ENCODE measurements at regions not wholly inside any gene's neighbourhood (a gene's known extent, or its start where the extent isn't known, plus 50 kb on each side); places are given as distances from the start of the nearest gene placed in this dataset.
"Not testable (repeated sequence)": the region's sequence is repeated elsewhere in the genome, so short reads cannot be mapped to it uniquely, and the experiment has no call there.

DNA sequence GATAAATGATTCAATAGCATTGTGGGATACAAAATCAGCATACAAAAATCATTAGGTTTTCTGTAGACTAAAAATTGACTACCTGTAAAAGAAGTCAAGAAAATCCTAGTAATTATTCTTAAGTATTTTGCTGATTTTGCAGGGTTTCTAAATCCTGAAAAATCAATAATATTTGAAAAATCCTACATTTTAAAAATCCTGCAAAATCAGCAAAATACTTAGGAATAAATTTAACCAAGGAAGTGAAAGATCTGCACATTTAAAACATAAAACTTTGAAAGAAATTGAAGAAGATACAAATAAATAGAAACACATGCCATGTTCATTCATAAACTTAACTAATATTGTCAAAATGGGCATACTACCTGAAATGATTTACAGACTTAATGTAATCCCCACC lies 517.7 kb downstream of the RERGL start:
- TF ChIP-seq SPI1 (IDR thresholded peaks at IDR 0.05; ENCODE audit: low read depth, low read length) (no peak), POLR2AphosphoS5 (IDR thresholded peaks at IDR 0.05; ENCODE audit: low read depth, low read length) (no peak), TAF1 (IDR thresholded peaks at IDR 0.05; ENCODE audit: low read depth, low read length) (no peak), POU2F2 (IDR thresholded peaks at IDR 0.05; ENCODE audit: low read depth, low read length) (no peak), POLR2A (IDR thresholded peaks at IDR 0.05; ENCODE audit: low read depth, low read length) (no peak), PAX5 (IDR thresholded peaks at IDR 0.05; ENCODE audit: insufficient read depth, low read length, severe bottlenecking) (no peak)
- FAIRE-seq (no peak), DNase-seq (ENCODE audit: insufficient read length, low spot score) (no peak)

DNA sequence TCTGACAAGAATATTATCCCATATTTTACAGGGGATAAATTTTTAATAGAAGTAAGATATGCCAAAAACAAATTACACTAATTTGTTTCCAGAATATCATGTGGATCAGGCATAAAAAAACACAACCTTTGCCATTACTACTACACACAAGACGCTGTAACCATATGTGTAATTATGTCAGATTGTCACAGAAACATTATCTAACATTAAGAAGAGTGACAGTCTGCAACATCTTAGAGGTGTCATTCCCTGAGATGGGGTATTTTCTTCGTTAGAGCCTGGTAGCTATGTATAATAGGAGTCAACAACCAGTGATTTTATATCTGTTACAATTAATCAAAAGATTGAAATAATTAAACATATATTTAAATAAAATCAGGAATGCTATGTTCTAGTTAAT lies 518.9 kb downstream of the RERGL start:
- DNase-seq (ENCODE audit: insufficient read length, low spot score) (no peak), FAIRE-seq (no peak)
- TF ChIP-seq PAX5 (IDR thresholded peaks at IDR 0.05; ENCODE audit: insufficient read depth, low read length, severe bottlenecking) (no peak), POLR2AphosphoS5 (IDR thresholded peaks at IDR 0.05; ENCODE audit: low read depth, low read length) (no peak), SPI1 (IDR thresholded peaks at IDR 0.05; ENCODE audit: low read depth, low read length) (no peak)

DNA sequence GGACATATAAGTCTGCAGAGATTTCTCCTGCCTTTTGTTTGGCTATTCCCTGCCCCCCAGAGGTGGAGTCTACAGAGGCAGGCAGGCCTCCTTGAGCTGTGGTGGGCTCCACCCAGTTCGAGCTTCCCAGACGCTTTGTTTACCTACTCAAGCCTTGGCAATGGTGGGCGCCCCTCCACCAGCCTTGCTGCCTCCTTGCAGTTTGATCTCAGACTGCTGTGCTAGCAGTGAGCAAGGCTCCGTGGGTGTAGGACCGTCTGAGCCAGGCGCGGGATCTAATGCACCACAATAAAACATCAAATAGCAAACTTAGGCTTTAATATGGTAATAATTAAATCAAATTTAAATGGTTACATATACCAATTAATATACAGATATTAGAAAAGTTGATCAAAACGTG lies 525.4 kb downstream of the RERGL start:
- FAIRE-seq; DNase-seq (ENCODE audit: insufficient read length, low spot score): not testable (repeated sequence)

DNA sequence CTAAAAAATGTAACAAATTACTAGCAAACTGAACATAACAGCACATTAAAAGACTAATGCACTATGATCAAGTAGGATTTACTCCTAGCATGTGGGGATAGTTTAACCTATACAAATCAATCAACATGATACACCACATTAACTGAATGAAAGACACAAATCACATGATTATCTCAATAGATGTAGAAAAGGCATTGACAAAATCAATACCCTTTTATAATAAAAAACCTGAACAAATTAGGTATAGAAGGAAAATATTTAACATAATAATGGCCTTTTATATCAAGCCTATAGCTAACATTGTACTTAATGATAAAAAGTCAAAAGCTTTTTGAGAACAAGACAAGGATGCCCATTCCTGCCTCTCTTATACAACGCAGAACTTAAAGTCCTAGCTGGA lies 540.0 kb downstream of the RERGL start:
- FAIRE-seq (no peak), DNase-seq (ENCODE audit: insufficient read length, low spot score) (no peak)
- TF ChIP-seq POLR2A (IDR thresholded peaks at IDR 0.05; ENCODE audit: low read depth, low read length): no peak
- TF ChIP-seq PAX5 (IDR thresholded peaks at IDR 0.05; ENCODE audit: insufficient read depth, low read length, severe bottlenecking): no peak
- no peak for TF ChIP-seq SPI1 (IDR thresholded peaks at IDR 0.05; ENCODE audit: low read depth, low read length)
- no peak for TF ChIP-seq POU2F2 (IDR thresholded peaks at IDR 0.05; ENCODE audit: low read depth, low read length)
- TF ChIP-seq POLR2AphosphoS5 (IDR thresholded peaks at IDR 0.05; ENCODE audit: low read depth, low read length): no peak
- no peak for TF ChIP-seq TAF1 (IDR thresholded peaks at IDR 0.05; ENCODE audit: low read depth, low read length)

DNA sequence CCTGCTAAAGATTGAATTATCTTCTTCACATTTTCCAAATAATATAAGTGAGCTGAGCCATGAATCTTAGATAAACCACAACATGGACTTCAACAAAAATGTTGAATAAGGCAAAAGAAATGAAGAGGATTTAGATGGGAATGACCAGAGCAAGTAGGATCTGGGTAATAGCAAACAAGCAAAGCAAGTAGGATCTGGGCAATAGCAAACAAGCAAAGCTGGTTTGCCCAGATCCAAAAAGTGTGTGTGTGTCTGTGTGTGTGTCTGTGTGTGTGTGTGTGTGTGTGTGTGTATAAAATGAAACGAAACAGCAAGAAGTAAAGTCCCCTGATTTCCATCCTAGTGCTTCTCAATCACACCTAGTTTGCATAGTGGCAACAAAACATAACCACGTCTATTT lies 549.1 kb downstream of the RERGL start:
- FAIRE-seq: no peak
- DNase-seq (ENCODE audit: insufficient read length, low spot score): no peak
- TF ChIP-seq POU2F2 (IDR thresholded peaks at IDR 0.05; ENCODE audit: low read depth, low read length): no peak

DNA sequence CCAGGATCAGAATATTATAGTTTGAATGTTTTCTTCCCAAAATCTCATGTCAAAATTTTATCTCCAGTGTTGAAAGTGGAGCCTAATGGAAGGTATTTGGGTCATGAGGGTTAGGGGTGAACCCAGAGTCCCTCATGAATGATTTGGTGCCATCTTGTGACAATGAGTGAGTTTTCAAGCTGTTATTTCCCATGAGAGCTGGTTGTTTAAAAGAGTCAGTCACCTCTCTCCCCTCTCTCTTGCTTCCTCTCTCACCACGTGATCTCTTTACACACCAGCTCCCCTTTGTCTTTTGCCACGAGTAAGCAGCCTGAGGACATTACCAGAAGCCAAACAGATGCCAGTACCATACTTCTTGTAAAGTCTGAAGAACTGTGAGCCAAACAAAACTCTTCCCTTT lies 561.6 kb downstream of the RERGL start:
- DNase-seq (ENCODE audit: insufficient read length, low spot score) (no peak), FAIRE-seq (no peak)
- TF ChIP-seq SPI1 (IDR thresholded peaks at IDR 0.05; ENCODE audit: low read depth, low read length): no peak
- no peak for TF ChIP-seq PAX5 (IDR thresholded peaks at IDR 0.05; ENCODE audit: insufficient read depth, low read length, severe bottlenecking)
- TF ChIP-seq TAF1 (IDR thresholded peaks at IDR 0.05; ENCODE audit: low read depth, low read length): no peak
- TF ChIP-seq POLR2AphosphoS5 (IDR thresholded peaks at IDR 0.05; ENCODE audit: low read depth, low read length): no peak
- TF ChIP-seq POU2F2 (IDR thresholded peaks at IDR 0.05; ENCODE audit: low read depth, low read length): no peak
- TF ChIP-seq POLR2A (IDR thresholded peaks at IDR 0.05; ENCODE audit: low read depth, low read length): no peak

DNA sequence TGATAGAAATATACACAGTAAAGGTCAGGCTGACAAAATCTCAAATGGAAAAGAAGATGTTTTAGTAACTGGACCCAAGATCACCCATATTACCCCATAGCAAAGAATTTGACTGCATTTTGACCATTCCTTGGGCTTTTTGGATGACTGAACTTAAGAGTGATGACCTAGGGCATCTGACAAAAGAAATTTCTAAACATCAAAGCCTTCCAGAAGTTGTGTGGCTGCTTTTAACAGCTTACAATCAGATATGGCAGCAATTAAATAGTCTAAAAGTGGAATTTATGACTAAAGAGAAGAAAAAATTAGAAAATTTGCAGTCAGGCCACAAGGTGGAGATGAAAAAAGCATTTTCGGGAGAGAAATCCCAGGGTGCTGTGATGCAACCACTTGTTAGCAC lies 563.0 kb downstream of the RERGL start:
- FAIRE-seq (no peak), DNase-seq (ENCODE audit: insufficient read length, low spot score) (no peak)
- TF ChIP-seq PAX5 (IDR thresholded peaks at IDR 0.05; ENCODE audit: insufficient read depth, low read length, severe bottlenecking) (no peak), POLR2A (IDR thresholded peaks at IDR 0.05; ENCODE audit: low read depth, low read length) (no peak), POU2F2 (IDR thresholded peaks at IDR 0.05; ENCODE audit: low read depth, low read length) (no peak)

DNA sequence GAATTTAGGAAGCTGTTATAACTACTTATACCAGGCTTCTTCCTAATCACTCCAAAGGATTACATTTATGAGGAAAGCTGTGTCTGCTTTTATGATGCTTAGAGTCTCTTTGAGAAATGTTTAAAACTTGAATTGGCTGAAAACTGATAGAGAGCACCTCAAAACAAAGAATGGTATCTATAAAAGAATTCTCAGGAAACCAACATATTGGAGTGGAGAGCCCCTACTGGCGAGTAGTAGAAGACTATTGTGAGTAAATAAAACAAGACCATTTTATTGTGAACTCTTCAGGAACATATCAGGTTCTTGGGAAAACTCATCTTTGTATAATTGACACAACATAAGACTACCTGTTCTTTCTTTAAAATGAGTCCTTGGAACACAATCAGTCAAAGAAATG lies 578.6 kb downstream of the RERGL start:
- FAIRE-seq (no peak), DNase-seq (ENCODE audit: insufficient read length, low spot score) (no peak)
- TF ChIP-seq SPI1 (IDR thresholded peaks at IDR 0.05; ENCODE audit: low read depth, low read length) (no peak), POLR2A (IDR thresholded peaks at IDR 0.05; ENCODE audit: low read depth, low read length) (no peak), POU2F2 (IDR thresholded peaks at IDR 0.05; ENCODE audit: low read depth, low read length) (no peak), TAF1 (IDR thresholded peaks at IDR 0.05; ENCODE audit: low read depth, low read length) (no peak), PAX5 (IDR thresholded peaks at IDR 0.05; ENCODE audit: insufficient read depth, low read length, severe bottlenecking) (no peak), POLR2AphosphoS5 (IDR thresholded peaks at IDR 0.05; ENCODE audit: low read depth, low read length) (no peak)

DNA sequence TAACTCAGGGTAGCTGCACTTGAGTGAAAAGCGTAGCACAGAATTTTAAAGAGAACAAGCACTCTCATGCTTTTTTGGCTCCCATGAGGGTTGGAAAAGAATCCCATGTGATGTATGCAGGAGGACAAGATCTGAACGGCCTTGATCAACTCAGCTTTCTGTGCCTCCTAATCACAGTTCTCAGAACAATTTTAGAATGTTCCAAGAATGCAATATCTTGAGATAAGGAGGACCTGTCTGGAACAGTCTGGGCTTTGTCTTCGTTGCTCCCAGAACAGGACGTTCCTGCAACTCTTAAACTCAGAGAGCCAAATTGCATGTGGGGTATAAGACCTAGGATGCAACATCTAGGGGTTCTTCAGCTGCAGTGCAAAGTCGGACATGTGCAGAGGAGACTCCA lies 582.7 kb downstream of the RERGL start:
- no peak for TF ChIP-seq PAX5 (IDR thresholded peaks at IDR 0.05; ENCODE audit: insufficient read depth, low read length, severe bottlenecking)
- TF ChIP-seq POLR2A (IDR thresholded peaks at IDR 0.05; ENCODE audit: low read depth, low read length): no peak
- no peak for TF ChIP-seq SPI1 (IDR thresholded peaks at IDR 0.05; ENCODE audit: low read depth, low read length)
- no peak for TF ChIP-seq POLR2AphosphoS5 (IDR thresholded peaks at IDR 0.05; ENCODE audit: low read depth, low read length)
- TF ChIP-seq POU2F2 (IDR thresholded peaks at IDR 0.05; ENCODE audit: low read depth, low read length): no peak
- FAIRE-seq (no peak), DNase-seq (ENCODE audit: insufficient read length, low spot score) (no peak)

DNA sequence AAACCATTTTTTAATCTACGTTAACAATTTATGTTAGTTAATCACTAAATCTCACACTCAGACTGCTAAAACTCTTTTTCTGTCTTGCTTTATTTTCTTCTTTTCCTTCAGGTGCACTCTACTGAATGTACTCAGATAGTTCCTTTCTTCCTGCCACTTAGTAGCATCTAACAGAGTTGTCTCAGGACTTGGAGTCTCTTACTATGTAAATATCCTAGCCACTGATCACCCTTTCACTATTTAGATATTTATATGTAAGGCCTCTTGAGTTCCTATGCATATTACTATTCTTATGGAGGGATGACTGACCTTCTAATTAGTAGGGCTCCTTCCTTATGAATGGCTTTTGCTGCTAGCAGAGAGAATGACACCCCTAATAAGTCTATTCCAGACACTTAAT lies 586.3 kb downstream of the RERGL start:
- no peak for DNase-seq (ENCODE audit: insufficient read length, low spot score)
- TF ChIP-seq POLR2AphosphoS5 (IDR thresholded peaks at IDR 0.05; ENCODE audit: low read depth, low read length) (no peak), SPI1 (IDR thresholded peaks at IDR 0.05; ENCODE audit: low read depth, low read length) (no peak), TAF1 (IDR thresholded peaks at IDR 0.05; ENCODE audit: low read depth, low read length) (no peak), POLR2A (IDR thresholded peaks at IDR 0.05; ENCODE audit: low read depth, low read length) (no peak), PAX5 (IDR thresholded peaks at IDR 0.05; ENCODE audit: insufficient read depth, low read length, severe bottlenecking) (no peak), POU2F2 (IDR thresholded peaks at IDR 0.05; ENCODE audit: low read depth, low read length) (no peak)
- no peak for FAIRE-seq

DNA sequence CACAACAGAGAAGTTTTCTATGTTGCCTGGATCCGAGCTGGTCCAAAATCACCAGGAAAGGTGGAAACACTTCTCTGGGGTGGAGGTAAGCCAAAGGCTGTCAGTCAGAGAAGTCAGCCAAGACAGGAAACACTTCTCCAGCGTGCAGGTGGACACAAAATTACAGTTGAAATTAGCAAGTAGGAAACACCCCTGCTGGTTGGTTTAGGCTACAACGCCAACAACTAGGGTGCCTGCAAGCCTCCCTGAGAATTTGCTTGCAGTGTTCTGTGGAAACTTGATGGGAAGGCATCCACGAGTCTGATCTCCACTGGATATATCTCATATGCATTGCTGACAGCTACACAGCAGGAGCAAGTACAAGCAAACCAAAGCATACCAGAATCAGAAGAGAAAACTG lies 600.5 kb downstream of the RERGL start:
- FAIRE-seq (no peak), DNase-seq (ENCODE audit: insufficient read length, low spot score) (no peak)
- no peak for TF ChIP-seq SPI1 (IDR thresholded peaks at IDR 0.05; ENCODE audit: low read depth, low read length)
- TF ChIP-seq POLR2A (IDR thresholded peaks at IDR 0.05; ENCODE audit: low read depth, low read length): no peak
- TF ChIP-seq POLR2AphosphoS5 (IDR thresholded peaks at IDR 0.05; ENCODE audit: low read depth, low read length): no peak
- no peak for TF ChIP-seq TAF1 (IDR thresholded peaks at IDR 0.05; ENCODE audit: low read depth, low read length)
- TF ChIP-seq POU2F2 (IDR thresholded peaks at IDR 0.05; ENCODE audit: low read depth, low read length): no peak
- no peak for TF ChIP-seq PAX5 (IDR thresholded peaks at IDR 0.05; ENCODE audit: insufficient read depth, low read length, severe bottlenecking)
